Mesenchymal stem cell (in vitro differentiated cells and primary cell): ENCODE measurements at regions not wholly inside any gene's neighbourhood (a gene's known extent, or its start where the extent isn't known, plus 50 kb on each side); places are given as distances from the start of the nearest gene placed in this dataset.

Experiments
- DNase-seq: peaks from one replicate; pipeline ENCODE4 v3.0.0-alpha.2; 2013
- H2AFZ ChIP-seq: one replicate; pipeline ENCODE4 v1.6.1; 2013; ENCODE audit warnings: low read depth, mild to moderate bottlenecking, control low read depth, inconsistent platforms, low read length, moderate library complexity
- H2AK5ac ChIP-seq: 2 replicates; pipeline ENCODE4 v1.6.1; 2013; ENCODE audit warnings: low read length, moderate library complexity, mild to moderate bottlenecking, inconsistent platforms; ENCODE audit not compliant: severe bottlenecking
- H2BK120ac ChIP-seq: one replicate; pipeline ENCODE4 v1.6.1; 2013; ENCODE audit warnings: low read depth, mild to moderate bottlenecking, inconsistent platforms, low read length, moderate library complexity
- H2BK12ac ChIP-seq, 2 experiments: one replicate each; pipeline ENCODE4 v1.6.1; 2013; ENCODE audit warnings: inconsistent platforms in 2 of 2, low read length in 2 of 2, mild to moderate bottlenecking in 2 of 2, moderate library complexity in 2 of 2, control low read depth in 1 of 2
- H2BK15ac ChIP-seq: one replicate; pipeline ENCODE4 v1.6.1; 2013; ENCODE audit warnings: mild to moderate bottlenecking, low read depth, inconsistent platforms; ENCODE audit not compliant: poor library complexity, severe bottlenecking
- H2BK5ac ChIP-seq: 2 replicates; pipeline ENCODE4 v1.6.1; 2013; ENCODE audit warnings: low read depth, mild to moderate bottlenecking, low read length, control low read depth, inconsistent platforms; ENCODE audit not compliant: poor library complexity, severe bottlenecking
- H3K14ac ChIP-seq, 2 experiments: one replicate each; pipeline ENCODE4 v1.6.1; 2013; ENCODE audit warnings: inconsistent platforms in 2 of 2, low read length in 2 of 2, control low read depth in 1 of 2, mild to moderate bottlenecking in 1 of 2, moderate library complexity in 1 of 2
- H3K18ac ChIP-seq, 2 experiments: one replicate each; pipeline ENCODE4 v1.6.1; 2013; ENCODE audit warnings: inconsistent platforms in 2 of 2, low read length in 2 of 2, control low read depth in 1 of 2, low read depth in 1 of 2, mild to moderate bottlenecking in 1 of 2
- H3K23ac ChIP-seq, 2 experiments: one replicate each; pipeline ENCODE4 v1.6.1; 2013; ENCODE audit warnings: inconsistent platforms in 2 of 2, low read length in 2 of 2, mild to moderate bottlenecking in 2 of 2, moderate library complexity in 2 of 2, control low read depth in 1 of 2
- H3K27ac ChIP-seq: 2 replicates; pipeline ENCODE4 v1.5.1; 2013; ENCODE audit warnings: mild to moderate bottlenecking, moderate library complexity, low read length, control low read depth, inconsistent platforms; ENCODE audit not compliant: poor library complexity, severe bottlenecking
- H3K27me3 ChIP-seq, 2 experiments: 2 replicates each; pipeline versions ENCODE4 v1.6.1 to v1.7.0; 2013; ENCODE audit warnings: low read length in 2 of 2, mild to moderate bottlenecking in 2 of 2, moderate library complexity in 2 of 2, control low read depth in 1 of 2, inconsistent platforms in 1 of 2; ENCODE audit not compliant: control insufficient read depth in 1 of 2, insufficient read depth in 1 of 2
- H3K36me3 ChIP-seq, 2 experiments: 2 replicates each; pipeline versions ENCODE4 v1.6.1 to v1.7.0; 2013; ENCODE audit warnings: low read length in 2 of 2, control low read depth in 1 of 2, inconsistent platforms in 1 of 2, low read depth in 1 of 2, mild to moderate bottlenecking in 1 of 2; ENCODE audit not compliant: insufficient read depth in 2 of 2, control insufficient read depth in 1 of 2
- H3K4ac ChIP-seq, 2 experiments: one replicate each; pipeline ENCODE4 v1.6.1; 2013; ENCODE audit warnings: inconsistent platforms in 2 of 2, low read length in 2 of 2, mild to moderate bottlenecking in 2 of 2, moderate library complexity in 2 of 2, control low read depth in 1 of 2, low read depth in 1 of 2
- H3K4me1 ChIP-seq: 2 replicates; pipeline ENCODE4 v1.6.1; 2013; ENCODE audit warnings: low read depth, low read length, control low read depth; ENCODE audit not compliant: control insufficient read depth, insufficient read depth
- H3K4me2 ChIP-seq: 2 replicates; pipeline ENCODE4 v1.6.1; 2013; ENCODE audit warnings: low read length, mild to moderate bottlenecking, inconsistent platforms; ENCODE audit not compliant: poor library complexity, severe bottlenecking
- H3K4me3 ChIP-seq, 2 experiments: 2 replicates each; pipeline versions ENCODE4 v1.5.1 to v1.7.0; 2013; ENCODE audit warnings: low read length in 2 of 2, mild to moderate bottlenecking in 2 of 2, control low read depth in 1 of 2, low read depth in 1 of 2; ENCODE audit not compliant: insufficient read depth in 1 of 2
- H3K79me1 ChIP-seq: replicated peaks from 2 replicates; pipeline ENCODE4 v1.6.1; 2013; ENCODE audit warnings: mild to moderate bottlenecking, control low read depth, low read length, inconsistent platforms; ENCODE audit not compliant: poor library complexity, severe bottlenecking
- H3K9ac ChIP-seq: 2 replicates; pipeline ENCODE4 v1.7.0; 2013; ENCODE audit warnings: mild to moderate bottlenecking, low read length, moderate library complexity
- H3K9me3 ChIP-seq: 2 replicates; pipeline ENCODE4 v1.7.0; 2013; ENCODE audit warnings: mild to moderate bottlenecking, low read length; ENCODE audit not compliant: control insufficient read depth
- H4K8ac ChIP-seq: one replicate; pipeline ENCODE4 v1.6.1; 2013; ENCODE audit warnings: inconsistent platforms, mild to moderate bottlenecking, low read length, moderate library complexity
- H4K91ac ChIP-seq: one replicate; pipeline ENCODE4 v1.6.1; 2013; ENCODE audit warnings: mild to moderate bottlenecking, low read length, inconsistent platforms
- WGBS: methylation state at CpG from one replicate; pipeline ENCODE4 v1.1.7; 2013; ENCODE audit warnings: mixed read lengths; 5-methylcytosine and 5-hydroxymethylcytosine counted together

- Histone ChIP-seq H3K4ac (no peak overlapping the region), H3K36me3 (no peaks in the 10 kb centered on the region), H3K4me2 (peak overlapping the region; percentile 0), H2BK120ac (no peak overlapping the region), H2BK15ac (no peak overlapping the region), H3K4me3 (no peak overlapping the region), H2BK5ac (no peak overlapping the region), H3K18ac (no peak overlapping the region), H4K8ac (no peak overlapping the region), H3K14ac (no peak overlapping the region), H4K91ac (no peak overlapping the region), H3K79me1 (no peaks in the 10 kb centered on the region), H3K4me1 (no peaks in the 10 kb centered on the region), H2AK5ac (no peak overlapping the region), H3K27me3 (no peaks in the 10 kb centered on the region), H3K23ac (no peak overlapping the region), H3K27ac (no peak overlapping the region), H3K9me3 (no peaks in the 10 kb centered on the region), H3K9ac (no peak overlapping the region), H2AFZ (no peak overlapping the region), H2BK12ac (no peak overlapping the region)
- 28% methylated on average over 5 of the region's 5 CpGs for WGBS
- peak; percentile 43 for DNase-seq
These were observed 75.3 kb upstream of the OR4E1 start for GRCh38 chr14:21748869-21749303.

DNA sequence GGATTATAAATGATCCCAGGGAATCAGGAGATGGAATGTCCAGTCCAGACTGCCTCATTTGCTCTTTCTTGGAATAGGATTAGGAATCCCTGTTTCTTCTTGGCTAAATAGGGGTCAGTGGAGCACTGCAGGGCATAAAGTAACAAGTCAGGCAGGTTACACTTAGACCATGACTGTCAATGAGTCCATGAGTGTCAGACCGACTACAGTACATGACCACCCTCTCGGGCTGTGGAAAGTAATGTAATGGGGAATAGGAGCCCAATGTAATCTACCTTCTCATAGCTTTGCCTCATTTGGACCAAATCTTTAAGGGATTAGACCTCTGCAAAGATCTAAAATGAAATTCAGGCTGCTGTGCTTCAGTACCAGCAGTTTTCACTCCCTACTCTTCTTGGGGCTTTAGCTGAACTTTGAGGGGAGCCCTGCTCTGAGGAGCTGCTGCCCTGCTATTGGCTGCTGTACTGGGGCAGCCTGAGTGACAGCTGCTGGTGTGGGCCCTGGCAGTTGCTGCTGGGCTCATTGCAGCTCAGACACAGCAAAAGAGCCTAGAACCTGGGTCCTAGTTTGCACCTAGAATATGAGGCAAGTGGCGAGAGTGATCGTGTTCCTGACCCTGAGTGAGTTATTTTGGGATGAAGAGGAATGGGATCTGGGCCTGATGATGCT is 62.2 kb upstream of the OR4E1 start:
- no peak overlapping the region for H2BK120ac ChIP-seq
- H3K27ac ChIP-seq: no peak overlapping the region
- no peak for DNase-seq
- no peak overlapping the region for H3K4me3 ChIP-seq
- no peak overlapping the region for H2AFZ ChIP-seq
- H3K18ac ChIP-seq: no peak overlapping the region
- no peaks in the 10 kb centered on the region for H3K4me1 ChIP-seq
- H3K9me3 ChIP-seq: no peaks in the 10 kb centered on the region
- H3K27me3 ChIP-seq: peaks cover 10 to 19% of the 10 kb centered on the region in 2 experiments
- no peak overlapping the region for H4K91ac ChIP-seq
- 92% methylated on average over 3 of the region's 4 CpGs for WGBS
- H3K36me3 ChIP-seq: no peaks in the 10 kb centered on the region
- no peak overlapping the region for H2BK5ac ChIP-seq
- H3K4me2 ChIP-seq: no peak overlapping the region
- no peak overlapping the region for H2BK15ac ChIP-seq
- H3K14ac ChIP-seq: no peak overlapping the region
- no peak overlapping the region for H4K8ac ChIP-seq
- H3K4ac ChIP-seq: no peak overlapping the region
- H2AK5ac ChIP-seq: no peak overlapping the region
- no peaks in the 10 kb centered on the region for H3K79me1 ChIP-seq
- no peak overlapping the region for H3K23ac ChIP-seq
- H3K9ac ChIP-seq: no peak overlapping the region
- no peak overlapping the region for H2BK12ac ChIP-seq

- H3K14ac ChIP-seq: no peak overlapping the region
- no peaks in the 10 kb centered on the region for H3K9me3 ChIP-seq
- H2BK5ac ChIP-seq: no peak overlapping the region
- WGBS: 73% methylated on average over 2 of the region's 3 CpGs
- no peak for DNase-seq
- no peak overlapping the region for H2BK12ac ChIP-seq
- no peak overlapping the region for H3K4me3 ChIP-seq
- H2AK5ac ChIP-seq: no peak overlapping the region
- no peak overlapping the region for H3K4ac ChIP-seq
- H2BK120ac ChIP-seq: no peak overlapping the region
- H2BK15ac ChIP-seq: no peak overlapping the region
- H3K18ac ChIP-seq: no peak overlapping the region
- no peak overlapping the region for H3K27ac ChIP-seq
- H4K8ac ChIP-seq: no peak overlapping the region
- H2AFZ ChIP-seq: no peak overlapping the region
- no peak overlapping the region for H3K23ac ChIP-seq
- no peak overlapping the region for H4K91ac ChIP-seq
- H3K9ac ChIP-seq: no peak overlapping the region
- H3K36me3 ChIP-seq: no peaks in the 10 kb centered on the region
- H3K79me1 ChIP-seq: no peaks in the 10 kb centered on the region
- H3K4me1 ChIP-seq: no peaks in the 10 kb centered on the region
- H3K27me3 ChIP-seq: peaks cover 10 to 19% of the 10 kb centered on the region in 2 experiments
- H3K4me2 ChIP-seq: no peak overlapping the region
These were observed 61.6 kb upstream of the OR4E1 start for GRCh38 chr14:21735200-21735599.

- no peak overlapping the region for H3K18ac ChIP-seq
- H2BK15ac ChIP-seq: no peak overlapping the region
- H2BK12ac ChIP-seq: no peak overlapping the region
- no peak overlapping the region for H3K9ac ChIP-seq
- H3K23ac ChIP-seq: no peak overlapping the region
- H3K27me3 ChIP-seq: peaks cover 12 to 19% of the 10 kb centered on the region in 2 experiments
- H3K4me1 ChIP-seq: no peaks in the 10 kb centered on the region
- no peaks in the 10 kb centered on the region for H3K9me3 ChIP-seq
- no peak overlapping the region for H2BK120ac ChIP-seq
- no peak overlapping the region for H3K14ac ChIP-seq
- no peak overlapping the region for H2AFZ ChIP-seq
- H2AK5ac ChIP-seq: no peak overlapping the region
- H3K36me3 ChIP-seq: no peaks in the 10 kb centered on the region
- no peak overlapping the region for H3K4me2 ChIP-seq
- WGBS: 33% methylated on average over 4 of the region's 7 CpGs
- no peak overlapping the region for H3K4me3 ChIP-seq
- H3K79me1 ChIP-seq: no peaks in the 10 kb centered on the region
- peak; percentile 36 for DNase-seq
- H3K27ac ChIP-seq: no peak overlapping the region
- H4K91ac ChIP-seq: no peak overlapping the region
- H4K8ac ChIP-seq: no peak overlapping the region
- H3K4ac ChIP-seq: no peak overlapping the region
- no peak overlapping the region for H2BK5ac ChIP-seq
These were observed 60.9 kb upstream of the OR4E1 start for GRCh38 chr14:21734457-21735074.
